A549 (cell line): ENCODE measurements at regions not wholly inside any gene's neighbourhood (a gene's known extent, or its start where the extent isn't known, plus 50 kb on each side); places are given as distances from the start of the nearest gene placed in this dataset.

Experiments
- ATAC-seq, 2 experiments: fragments of 200-7000 bp in 1 of 2; fragments of >200 bp in 1 of 2; cut with Nextera tagmentation in 1 of 2; cut with Tn5 transposase in 1 of 2; 3 replicates each; pipeline versions ENCODE4 v1.8.0 to v1.9.1; 2018 to 2020; ENCODE audit warnings: mild to moderate bottlenecking in 1 of 2, moderate library complexity in 1 of 2
- CTCF ChIA-PET: fragments of 300-600 bp; sonication (Branson Sonifier 250); formaldehyde crosslinking; extraction: SDS; loops from one replicate; lab custom pipeline; 2021; ENCODE audit warnings: antibody characterized with exemption, inconsistent platforms; lab: Yijun Ruan, JAX
- POLR2A ChIA-PET: fragments of 350-600 bp; formaldehyde crosslinking; extraction: SDS; loops from one replicate; lab custom pipeline; 2021; ENCODE audit warnings: antibody characterized with exemption, inconsistent platforms; lab: Yijun Ruan, JAX
- DNase-seq, 2 experiments: peaks; one replicate each; pipeline versions ENCODE4 v3.0.0 to v3.0.0-alpha.2; 2011 to 2016; ENCODE audit warnings: low read depth in 1 of 2, low spot score in 1 of 2
- FAIRE-seq: peaks from 2 replicates; lab custom pipeline; 2011; peaks lifted over from hg19 to GRCh38; lab: Jason Lieb, UNC
- H3K27ac ChIP-seq, 2 experiments: fragments of >200 bp; sonication (Bioruptor Twin); formaldehyde crosslinking; 3 replicates each; pipeline ENCODE4 v1.5.1; 2016 to 2017
- H3K4me1 ChIP-seq: fragments of >200 bp; sonication (Bioruptor Twin); formaldehyde crosslinking; 3 replicates; pipeline ENCODE4 v1.6.1; 2016
- H3K4me2 ChIP-seq: fragments of >200 bp; sonication (Bioruptor Twin); formaldehyde crosslinking; 3 replicates; pipeline ENCODE4 v1.6.1; 2016
- H3K4me3 ChIP-seq: fragments of >200 bp; sonication (Bioruptor Twin); formaldehyde crosslinking; 3 replicates; pipeline ENCODE4 v1.5.1; 2016
- H3K9me3 ChIP-seq: fragments of >200 bp; sonication (Bioruptor Twin); formaldehyde crosslinking; 3 replicates; pipeline ENCODE4 v1.6.1; 2016
- CEBPB ChIP-seq, 2 experiments: fragments of >200 bp in 1 of 2; sonication (Bioruptor Twin) in 1 of 2; formaldehyde crosslinking in 1 of 2; IDR thresholded peaks; 2 replicates each; pipeline ENCODE4 v1.6.1; 2012 to 2016
- EHMT2 ChIP-seq: fragments of 200-600 bp; sonication (generic); IDR thresholded peaks from 2 replicates; pipeline ENCODE4 v1.6.1; 2016; ENCODE audit warnings: antibody characterized with exemption, low read depth, mild to moderate bottlenecking, moderate library complexity
- ELK1 ChIP-seq: fragments of 150-350 bp; IDR thresholded peaks from 2 replicates; pipeline ENCODE4 v1.6.1; 2014; ENCODE audit warnings: low read depth, mild to moderate bottlenecking, low read length
- GATA3 ChIP-seq: IDR thresholded peaks from 2 replicates; pipeline ENCODE4 v1.6.1; 2012; ENCODE audit warnings: borderline replicate concordance
- HES2 ChIP-seq: fragments of >200 bp; sonication (Bioruptor Twin); formaldehyde crosslinking; IDR thresholded peaks from 2 replicates; pipeline ENCODE4 v1.6.1; 2016
- HEYL ChIP-seq: fragments of 250-450 bp; sonication (Bioruptor Pico); IDR thresholded peaks from 2 replicates; pipeline ENCODE4 v1.8.0; 2021; ENCODE audit warnings: mild to moderate bottlenecking, moderate library complexity
- HOXA7 ChIP-seq: fragments of 250-450 bp; sonication (Bioruptor Pico); IDR thresholded peaks from 2 replicates; pipeline ENCODE4 v1.5.0; 2020; ENCODE audit warnings: mild to moderate bottlenecking, moderate library complexity
- HOXB13 ChIP-seq: fragments of 250-450 bp; sonication (Bioruptor Pico); IDR thresholded peaks from 2 replicates; pipeline ENCODE4 v1.5.0; 2020; ENCODE audit warnings: low read depth, mild to moderate bottlenecking, moderate library complexity
- HOXB5 ChIP-seq: fragments of 250-450 bp; sonication (Bioruptor Pico); IDR thresholded peaks from 2 replicates; pipeline ENCODE4 v1.5.0; 2020; ENCODE audit warnings: mild to moderate bottlenecking, moderate library complexity
- MAX ChIP-seq: IDR thresholded peaks from 2 replicates; pipeline ENCODE4 v1.6.1; 2012
- MAZ ChIP-seq: fragments of 150-350 bp; IDR thresholded peaks from 2 replicates; pipeline ENCODE4 v1.6.1; 2014; ENCODE audit warnings: antibody characterized with exemption, low read depth, low read length, borderline replicate concordance
- MYC ChIP-seq: IDR thresholded peaks from 2 replicates; pipeline ENCODE4 v1.6.1; 2012; ENCODE audit warnings: mild to moderate bottlenecking, inconsistent platforms, low read length, improper control_type of control experiment, borderline replicate concordance
- PHF8 ChIP-seq: fragments of 200-600 bp; sonication (generic); IDR thresholded peaks from 2 replicates; pipeline ENCODE4 v1.6.1; 2016; ENCODE audit warnings: low read depth, mild to moderate bottlenecking, antibody characterized with exemption, moderate library complexity, borderline replicate concordance
- POLR2AphosphoS2 ChIP-seq: conservative IDR thresholded peaks from 2 replicates; pipeline ENCODE4 v1.6.1; 2012; ENCODE audit warnings: low read length, improper control_type of control experiment, inconsistent platforms
- RARB ChIP-seq: fragments of 250-450 bp; sonication (Bioruptor Pico); IDR thresholded peaks from 2 replicates; pipeline ENCODE4 v1.8.0; 2021; ENCODE audit warnings: mild to moderate bottlenecking, moderate library complexity
- RCOR1 ChIP-seq: fragments of 150-350 bp; IDR thresholded peaks from 2 replicates; pipeline ENCODE4 v1.6.1; 2014; ENCODE audit warnings: antibody characterized with exemption, low read length, low read depth
- REST ChIP-seq: fragments of 200-600 bp; sonication (generic); IDR thresholded peaks from 2 replicates; pipeline ENCODE4 v1.6.1; 2016; ENCODE audit warnings: antibody characterized with exemption, mild to moderate bottlenecking, moderate library complexity
- RFX5 ChIP-seq: fragments of 450-650 bp; IDR thresholded peaks from 2 replicates; pipeline ENCODE4 v1.7.1; 2014; ENCODE audit warnings: antibody characterized with exemption, mild to moderate bottlenecking, moderate library complexity
- TFCP2L1 ChIP-seq: fragments of 250-450 bp; sonication (Bioruptor Pico); IDR thresholded peaks from 2 replicates; pipeline ENCODE4 v1.5.0; 2021; ENCODE audit warnings: mild to moderate bottlenecking
- TP53 ChIP-seq: fragments of 250-450 bp; sonication (Bioruptor Pico); IDR thresholded peaks from 2 replicates; pipeline ENCODE4 v1.5.0; 2021; ENCODE audit warnings: mild to moderate bottlenecking, moderate library complexity
- ZC3H11A ChIP-seq: fragments of 450-650 bp; IDR thresholded peaks from 2 replicates; pipeline ENCODE4 v1.6.1; 2014; ENCODE audit warnings: antibody characterized with exemption, mild to moderate bottlenecking
- WGBS: methylation state at CpG from one replicate; pipeline ENCODE4 v1.1.6; 2017; ENCODE audit errors: missing lambda C conversion rate; 5-methylcytosine and 5-hydroxymethylcytosine counted together

GRCh38 chr3:193095366-193095765 lies 145.7 kb upstream of the PLAAT1 start:
- WGBS = 23% methylated on average over 4 of the region's 4 CpGs
- Histone ChIP-seq H3K4me3 (no peak overlapping the region), H3K27ac (no peak overlapping the region), H3K4me2 (no peak overlapping the region), H3K4me1 (no peaks in the 10 kb centered on the region), H3K9me3 (no peaks in the 10 kb centered on the region)
- TF ChIP-seq PHF8 (no peak), HOXB13 (CRISPR knock-in tag) (no peak), HOXA7 (CRISPR knock-in tag) (no peak), MYC (no peak), MAX (no peak), POLR2AphosphoS2 (no peak), RFX5 (no peak), RARB (CRISPR knock-in tag) (no peak), RCOR1 (no peak), CEBPB (IDR thresholded peaks at IDR 0.05) (no peak), TP53 (CRISPR knock-in tag) (no peak)
- DNase-seq (no peak), FAIRE-seq (no peak), ATAC-seq (no peak)
- CTCF ChIA-PET = no interaction called here
- POLR2A ChIA-PET = no interaction called here

GRCh38 chr3:193096076-193096475 lies 144.9 kb upstream of the PLAAT1 start:
- Histone ChIP-seq H3K9me3 (no peaks in the 10 kb centered on the region), H3K4me3 (no peak overlapping the region), H3K4me2 (no peak overlapping the region), H3K27ac (no peak overlapping the region), H3K4me1 (no peaks in the 10 kb centered on the region)
- FAIRE-seq (no peak), ATAC-seq (no peak), DNase-seq (no peak)
- no peak for TF ChIP-seq RARB (CRISPR knock-in tag)
- TF ChIP-seq REST = no peak
- TF ChIP-seq EHMT2 = no peak
- TF ChIP-seq GATA3 = no peak
- no peak for TF ChIP-seq ZC3H11A
- no peak for TF ChIP-seq HOXB5 (CRISPR knock-in tag)
- TF ChIP-seq PHF8 = no peak
- TF ChIP-seq HOXA7 (CRISPR knock-in tag) = no peak
- TF ChIP-seq HES2 = no peak
- no peak for TF ChIP-seq RFX5
- no peak for TF ChIP-seq HEYL (CRISPR knock-in tag)
- TF ChIP-seq TFCP2L1 (CRISPR knock-in tag) = no peak
- TF ChIP-seq ELK1 = no peak
- TF ChIP-seq MAZ = no peak
- TF ChIP-seq MAX = no peak
- ChIA-PET POLR2A (no interaction called here), CTCF (no interaction called here)
- 9% methylated on average over 2 of the region's 2 CpGs for WGBS
